ENCODE measurements at regions not wholly inside any gene's neighbourhood (a gene's known extent, or its start where the extent isn't known, plus 50 kb on each side); places are given as distances from the start of the nearest gene placed in this dataset.

- no peak for ATAC-seq (replicated peaks)
- no peaks in the 10 kb centered on the region for H3K4me1 Mint-ChIP-seq (ENCODE audit: low read depth in 2 of 2)
- H3K4me3 Mint-ChIP-seq = no peak overlapping the region
- no peak for DNase-seq
- no peaks in the 10 kb centered on the region for H3K27me3 Mint-ChIP-seq
- no peak overlapping the region for H3K27ac Mint-ChIP-seq
- H3K36me3 Mint-ChIP-seq (ENCODE audit: insufficient read depth) = no peaks in the 10 kb centered on the region
- peaks cover 0 to 11% of the 10 kb centered on the region in 2 donors for H3K9me3 Mint-ChIP-seq
These were observed 991.0 kb upstream of the CHAC2 start for GRCh38 chr2:52776571-52776970.

DNA sequence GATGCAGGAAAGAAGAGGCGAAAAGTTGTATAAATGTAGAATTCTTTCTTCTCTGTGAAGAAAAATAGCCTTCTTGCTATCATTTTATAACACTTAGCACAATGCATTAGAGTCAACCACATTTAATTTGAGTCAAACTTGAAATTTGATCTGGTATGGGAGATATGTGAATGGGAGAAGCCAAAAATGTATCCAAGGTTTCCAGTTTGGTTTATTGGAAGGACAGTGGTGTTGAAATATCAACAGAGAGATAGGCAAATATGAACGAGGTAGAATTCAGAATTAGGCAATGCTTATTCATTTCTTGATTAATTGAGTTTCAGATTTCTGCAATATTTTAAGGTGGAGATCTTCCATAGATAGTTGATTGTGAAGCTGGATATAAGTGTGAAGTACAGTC lies 991.9 kb upstream of the CHAC2 start:
- Mint-ChIP-seq H3K27me3 (no peaks in the 10 kb centered on the region), H3K36me3 (ENCODE audit: insufficient read depth) (no peaks in the 10 kb centered on the region), H3K9me3 (peaks cover 3 to 12% of the 10 kb centered on the region in 2 donors), H3K27ac (no peak overlapping the region), H3K4me3 (no peak overlapping the region), H3K4me1 (ENCODE audit: low read depth in 2 of 2) (no peaks in the 10 kb centered on the region)
- no peak for ATAC-seq (replicated peaks)
- DNase-seq = no peak

DNA sequence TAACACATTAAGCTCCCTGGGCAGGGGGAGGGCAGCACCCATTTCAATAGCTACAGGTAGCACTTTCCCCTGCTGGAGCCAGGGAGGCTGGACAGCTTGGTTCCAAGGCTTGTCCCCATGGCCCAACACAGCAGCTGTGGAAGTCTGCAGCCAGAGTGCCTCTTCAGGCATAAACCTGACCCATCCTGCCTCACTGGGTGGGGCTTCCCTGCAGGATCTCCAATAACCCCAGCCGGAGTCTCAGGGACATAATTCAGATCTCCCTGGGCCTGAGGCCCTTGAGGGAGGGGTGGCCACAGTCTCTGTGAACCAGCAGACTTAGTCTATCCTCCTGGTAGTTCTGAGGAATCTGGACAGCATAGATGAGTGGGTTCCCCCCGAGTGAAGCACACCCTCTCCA lies 1001.9 kb upstream of the CHAC2 start:
- Mint-ChIP-seq H3K27me3 (no peaks in the 10 kb centered on the region), H3K4me1 (ENCODE audit: low read depth in 2 of 2) (no peaks in the 10 kb centered on the region), H3K27ac (no peak overlapping the region), H3K4me3 (no peak overlapping the region), H3K36me3 (ENCODE audit: insufficient read depth) (no peaks in the 10 kb centered on the region), H3K9me3 (peaks cover 7 to 21% of the 10 kb centered on the region in 2 donors)
- DNase-seq (no peak), ATAC-seq (replicated peaks) (no peak)

GRCh38 chr2:52749764-52750163 lies 1017.8 kb upstream of the CHAC2 start:
- H3K9me3 Mint-ChIP-seq = peaks cover 13% of the 10 kb centered on the region in 2 donors
- no peaks in the 10 kb centered on the region for H3K36me3 Mint-ChIP-seq (ENCODE audit: insufficient read depth)
- no peak overlapping the region for H3K4me3 Mint-ChIP-seq
- DNase-seq = no peak
- no peaks in the 10 kb centered on the region for H3K27me3 Mint-ChIP-seq
- H3K27ac Mint-ChIP-seq = no peak overlapping the region
- no peaks in the 10 kb centered on the region for H3K4me1 Mint-ChIP-seq (ENCODE audit: low read depth in 2 of 2)
- ATAC-seq (replicated peaks) = no peak

DNA sequence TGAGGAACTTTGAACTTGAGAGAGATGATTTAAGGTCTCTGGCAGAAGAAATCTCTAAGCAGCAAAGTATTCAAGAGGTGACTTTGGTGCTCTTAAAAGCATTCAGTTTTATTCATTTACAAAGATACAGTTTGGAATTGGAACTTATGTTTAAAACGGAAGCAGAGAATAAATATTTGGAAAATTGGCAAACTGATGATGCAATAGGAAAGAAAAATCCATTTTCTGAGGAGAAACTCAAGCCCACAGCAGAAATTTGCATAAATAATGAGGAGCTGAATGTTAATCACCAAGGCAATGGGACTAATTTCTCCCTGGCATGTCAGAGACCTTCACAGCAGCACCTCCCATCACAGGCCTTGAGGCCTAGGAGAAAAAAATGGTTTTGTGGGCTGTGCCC lies 1022.5 kb upstream of the CHAC2 start:
- Mint-ChIP-seq H3K27ac (no peak overlapping the region), H3K4me1 (ENCODE audit: low read depth in 2 of 2) (no peaks in the 10 kb centered on the region), H3K9me3 (peaks cover 8 to 17% of the 10 kb centered on the region in 2 donors), H3K27me3 (no peaks in the 10 kb centered on the region), H3K36me3 (ENCODE audit: insufficient read depth) (no peaks in the 10 kb centered on the region), H3K4me3 (no peak overlapping the region)
- DNase-seq (no peak), ATAC-seq (replicated peaks) (no peak)

DNA sequence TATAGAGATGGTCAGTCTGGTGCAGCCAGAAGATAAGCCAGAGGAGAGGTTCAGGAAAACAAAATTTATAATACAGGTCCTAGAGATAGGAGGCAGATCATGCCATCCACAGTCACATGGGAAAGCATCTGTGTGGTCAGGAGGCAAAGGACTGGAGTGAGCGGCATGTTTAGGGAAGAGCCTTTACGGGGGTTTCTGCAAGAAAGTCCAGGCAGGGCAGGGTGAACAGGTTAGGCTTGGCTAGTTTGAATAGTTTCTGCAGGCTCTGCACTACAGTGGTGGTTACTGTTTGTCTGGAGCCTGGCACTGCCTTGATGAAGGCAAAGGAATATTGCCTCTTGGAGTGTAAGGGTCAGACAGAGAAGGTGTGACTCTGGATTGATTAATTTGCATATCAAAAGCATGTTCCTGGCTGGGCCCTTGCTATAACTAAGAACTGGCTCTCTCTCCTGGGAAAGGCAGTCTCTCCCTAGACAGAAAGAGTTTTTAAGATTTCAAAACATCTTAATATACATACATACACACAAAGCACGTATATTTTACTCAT lies 1034.7 kb upstream of the CHAC2 start:
- ATAC-seq (replicated peaks) (no peak), DNase-seq (no peak)
- Mint-ChIP-seq H3K27me3 (no peaks in the 10 kb centered on the region), H3K4me3 (no peak overlapping the region), H3K4me1 (ENCODE audit: low read depth in 2 of 2) (no peaks in the 10 kb centered on the region), H3K9me3 (peaks cover 5% of the 10 kb centered on the region in 2 donors), H3K27ac (no peak overlapping the region), H3K36me3 (ENCODE audit: insufficient read depth) (peaks cover 3% of the 10 kb centered on the region)

GRCh38 chr2:52724585-52724984 lies 1043.0 kb upstream of the CHAC2 start:
- Mint-ChIP-seq H3K27ac (no peak overlapping the region), H3K27me3 (no peaks in the 10 kb centered on the region), H3K36me3 (ENCODE audit: insufficient read depth) (no peaks in the 10 kb centered on the region), H3K4me1 (ENCODE audit: low read depth in 2 of 2) (no peaks in the 10 kb centered on the region), H3K4me3 (no peak overlapping the region), H3K9me3 (peaks cover 4 to 15% of the 10 kb centered on the region in 2 donors)
- no peak for ATAC-seq (replicated peaks)
- DNase-seq = no peak

DNA sequence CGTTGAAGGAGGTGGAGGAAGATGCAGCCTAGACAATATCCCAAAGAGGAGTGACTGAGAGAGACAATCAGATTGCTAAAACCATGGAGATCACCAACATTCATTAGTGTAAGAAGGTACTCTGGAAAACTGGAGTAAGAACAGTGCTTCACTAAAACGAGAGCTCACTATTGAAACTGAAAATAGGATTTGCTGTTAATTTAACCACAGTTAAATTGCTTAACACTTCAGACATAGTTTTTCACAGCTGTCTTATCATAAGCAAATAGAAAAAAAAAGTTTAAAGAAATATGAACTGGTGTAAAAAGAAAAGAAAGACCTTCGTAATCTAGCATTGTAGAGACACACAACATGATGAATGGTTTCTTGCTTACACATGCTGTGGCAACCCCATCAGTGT lies 1049.8 kb upstream of the CHAC2 start:
- Mint-ChIP-seq H3K27me3 (no peaks in the 10 kb centered on the region), H3K4me3 (no peak overlapping the region), H3K27ac (no peak overlapping the region), H3K9me3 (peaks cover 0 to 8% of the 10 kb centered on the region in 2 donors), H3K4me1 (ENCODE audit: low read depth in 2 of 2) (no peaks in the 10 kb centered on the region), H3K36me3 (ENCODE audit: insufficient read depth) (no peaks in the 10 kb centered on the region)
- ATAC-seq (replicated peaks) = no peak
- DNase-seq = no peak

- Mint-ChIP-seq H3K4me3 (no peak overlapping the region), H3K4me1 (ENCODE audit: low read depth in 2 of 2) (no peaks in the 10 kb centered on the region), H3K9me3 (peaks cover 7% of the 10 kb centered on the region in 2 donors), H3K36me3 (ENCODE audit: insufficient read depth) (no peaks in the 10 kb centered on the region), H3K27me3 (no peaks in the 10 kb centered on the region), H3K27ac (no peak overlapping the region)
- no peak for ATAC-seq (replicated peaks)
- no peak for DNase-seq
These were observed 1056.6 kb upstream of the CHAC2 start for GRCh38 chr2:52710810-52711618.

- H3K27me3 Mint-ChIP-seq = no peaks in the 10 kb centered on the region
- no peak overlapping the region for H3K27ac Mint-ChIP-seq
- peaks cover 0 to 5% of the 10 kb centered on the region in 2 donors for H3K9me3 Mint-ChIP-seq
These were observed 1063.4 kb upstream of the CHAC2 start for GRCh38 chr2:52704251-52704650.

DNA sequence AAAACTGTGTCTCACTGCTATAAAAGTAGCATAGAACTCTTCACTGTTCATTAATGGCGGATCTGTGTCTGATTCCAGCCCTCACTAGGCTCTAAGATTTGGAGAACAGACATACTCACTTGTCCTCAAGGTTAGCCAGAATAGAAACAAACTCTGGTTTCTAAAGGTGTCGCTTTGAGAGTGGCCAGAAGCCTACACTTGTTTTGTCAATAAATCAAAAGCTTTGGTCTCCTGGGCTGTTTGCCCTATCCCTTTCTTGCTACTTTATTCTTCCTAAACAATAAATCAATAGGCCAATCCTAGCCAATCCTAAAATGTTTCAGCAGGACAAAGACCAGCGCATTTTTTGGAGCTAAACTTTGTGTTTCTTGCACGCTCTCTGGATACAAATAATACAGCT lies 1064.6 kb upstream of the CHAC2 start:
- peaks cover 0 to 6% of the 10 kb centered on the region in 2 donors for H3K9me3 Mint-ChIP-seq
- ATAC-seq (replicated peaks) = no peak
- H3K36me3 Mint-ChIP-seq (ENCODE audit: insufficient read depth) = no peaks in the 10 kb centered on the region
- no peak for DNase-seq
- H3K27me3 Mint-ChIP-seq = no peaks in the 10 kb centered on the region
- no peak overlapping the region for H3K27ac Mint-ChIP-seq
- H3K4me3 Mint-ChIP-seq = no peak overlapping the region
- no peaks in the 10 kb centered on the region for H3K4me1 Mint-ChIP-seq (ENCODE audit: low read depth in 2 of 2)

More at GRCh38 chr2:52704251-52704650, 1063.4 kb upstream of the CHAC2 start:
- H3K4me3 Mint-ChIP-seq = no peak overlapping the region
- no peaks in the 10 kb centered on the region for H3K36me3 Mint-ChIP-seq (ENCODE audit: insufficient read depth)
- ATAC-seq (replicated peaks) (no peak), DNase-seq (no peak)
- H3K4me1 Mint-ChIP-seq (ENCODE audit: low read depth in 2 of 2) = no peaks in the 10 kb centered on the region

DNA sequence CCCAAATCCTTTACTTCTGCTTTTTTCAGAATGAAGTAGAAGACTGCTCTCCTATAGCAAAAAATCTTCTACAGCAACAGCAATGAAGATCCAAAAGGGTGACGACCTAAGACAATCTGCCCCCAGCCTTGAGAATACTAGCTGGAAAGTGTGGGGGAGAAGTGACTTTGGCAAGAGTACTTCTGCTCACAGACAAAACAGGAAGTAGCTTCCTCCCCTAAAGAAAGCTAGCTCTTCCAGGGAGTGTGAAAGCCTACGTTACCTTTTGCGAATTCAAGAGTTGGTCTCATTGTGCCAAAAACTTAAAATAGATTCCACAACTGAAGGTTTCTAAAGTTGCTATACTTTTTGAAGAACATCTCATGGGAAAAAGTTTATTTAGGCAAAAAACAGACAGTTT lies 1069.2 kb upstream of the CHAC2 start:
- H3K27ac Mint-ChIP-seq = no peak overlapping the region
- ATAC-seq (replicated peaks) (no peak), DNase-seq (no peak)
- no peak overlapping the region for H3K4me3 Mint-ChIP-seq
- peaks cover 0 to 5% of the 10 kb centered on the region in 2 donors for H3K9me3 Mint-ChIP-seq
- no peaks in the 10 kb centered on the region for H3K27me3 Mint-ChIP-seq
- H3K36me3 Mint-ChIP-seq (ENCODE audit: insufficient read depth) = no peaks in the 10 kb centered on the region
- H3K4me1 Mint-ChIP-seq (ENCODE audit: low read depth in 2 of 2) = no peaks in the 10 kb centered on the region

DNA sequence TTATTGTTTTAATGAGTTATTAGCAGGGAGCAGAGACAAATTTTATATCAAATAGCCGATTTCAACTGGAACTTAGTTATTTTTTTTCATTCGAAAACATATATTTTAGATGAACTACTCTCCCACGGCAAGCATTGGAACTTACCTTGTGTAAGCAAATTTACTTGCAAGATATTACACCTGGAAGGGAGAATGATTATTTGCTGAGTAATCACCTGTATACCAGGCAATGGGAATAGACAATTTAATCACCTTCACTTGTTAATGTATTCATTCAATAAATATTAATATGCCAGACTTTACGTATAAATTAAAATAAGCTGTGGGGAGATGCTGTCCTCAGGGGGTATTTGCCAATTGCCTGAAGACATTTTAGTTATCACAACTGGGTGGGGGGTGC lies 1069.9 kb upstream of the CHAC2 start:
- H3K27ac Mint-ChIP-seq = no peak overlapping the region
- no peak for ATAC-seq (replicated peaks)
- no peaks in the 10 kb centered on the region for H3K36me3 Mint-ChIP-seq (ENCODE audit: insufficient read depth)
- no peaks in the 10 kb centered on the region for H3K4me1 Mint-ChIP-seq (ENCODE audit: low read depth in 2 of 2)
- H3K27me3 Mint-ChIP-seq = no peaks in the 10 kb centered on the region
- no peak overlapping the region for H3K4me3 Mint-ChIP-seq
- H3K9me3 Mint-ChIP-seq = peaks cover 0 to 6% of the 10 kb centered on the region in 2 donors
- no peak for DNase-seq

DNA sequence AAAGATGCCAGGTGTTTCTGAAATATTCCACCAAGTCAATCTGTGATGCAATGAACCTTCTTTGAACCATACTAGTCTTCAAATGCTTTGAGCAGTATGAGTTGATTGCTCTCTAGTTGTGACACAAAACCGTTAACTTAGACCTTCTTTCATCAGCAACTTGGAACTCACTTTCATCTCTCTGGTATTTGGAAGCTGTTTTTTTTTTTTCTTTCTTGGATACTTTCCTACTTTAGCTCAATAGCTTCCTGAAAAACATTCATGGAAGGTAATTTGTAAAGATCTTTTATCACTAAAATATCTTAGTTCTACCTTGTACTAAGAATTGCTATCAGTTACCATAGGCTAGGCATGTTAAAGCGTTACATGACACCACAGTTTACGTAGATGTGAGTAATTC lies 1071.9 kb upstream of the CHAC2 start:
- H3K27me3 Mint-ChIP-seq = no peaks in the 10 kb centered on the region
- ATAC-seq (replicated peaks) (no peak), DNase-seq (no peak)
- no peaks in the 10 kb centered on the region for H3K36me3 Mint-ChIP-seq (ENCODE audit: insufficient read depth)
- no peaks in the 10 kb centered on the region for H3K4me1 Mint-ChIP-seq (ENCODE audit: low read depth in 2 of 2)
- H3K4me3 Mint-ChIP-seq = no peak overlapping the region
- peaks cover 0 to 5% of the 10 kb centered on the region in 2 donors for H3K9me3 Mint-ChIP-seq
- H3K27ac Mint-ChIP-seq = no peak overlapping the region

Data from effector memory CD8-positive, alpha-beta T cell (primary cell).